ENCODE measurements at regions not wholly inside any gene's neighbourhood (a gene's known extent, or its start where the extent isn't known, plus 50 kb on each side); places are given as distances from the start of the nearest gene placed in this dataset.

GRCh38 chr5:158478139-158478538, 619.2 kb upstream of the CLINT1 start:
- peaks cover 3% of the 10 kb centered on the region for H3K27me3 ChIP-seq
- no peaks in the 10 kb centered on the region for H3K9me3 ChIP-seq
- peaks cover 4% of the 10 kb centered on the region for H3K4me1 ChIP-seq
- no peak overlapping the region for H3K4me3 ChIP-seq
- H3K27ac ChIP-seq, result no peak overlapping the region
- DNase-seq (ENCODE audit: low spot score in 2 of 2), result no peak
- no peaks in the 10 kb centered on the region for H3K36me3 ChIP-seq
- TF ChIP-seq POLR2AphosphoS5 (IDR thresholded peaks at IDR 0.05) (no peak), CTCF (IDR thresholded peaks at IDR 0.05) (no peak), POLR2A (IDR thresholded peaks at IDR 0.05) (no peak), EP300 (IDR thresholded peaks at IDR 0.05) (no peak)
- WGBS, result 64% methylated on average over 6 of the region's 6 CpGs

GRCh38 chr5:158477214-158477613, 618.3 kb upstream of the CLINT1 start:
- H3K27me3 ChIP-seq, result peaks cover 3% of the 10 kb centered on the region
- H3K4me1 ChIP-seq, result no peaks in the 10 kb centered on the region
- WGBS, result 88% methylated on average over 3 of the region's 3 CpGs
- no peaks in the 10 kb centered on the region for H3K9me3 ChIP-seq
- no peak overlapping the region for H3K4me3 ChIP-seq
- H3K27ac ChIP-seq, result no peak overlapping the region
- TF ChIP-seq POLR2AphosphoS5 (IDR thresholded peaks at IDR 0.05) (no peak), EP300 (IDR thresholded peaks at IDR 0.05) (no peak), CTCF (IDR thresholded peaks at IDR 0.05) (no peak), POLR2A (IDR thresholded peaks at IDR 0.05) (no peak)
- no peak for DNase-seq (ENCODE audit: low spot score in 2 of 2)
- H3K36me3 ChIP-seq, result no peaks in the 10 kb centered on the region

GRCh38 chr5:158473016-158473635, 614.2 kb upstream of the CLINT1 start:
- peaks cover 1% of the 10 kb centered on the region for H3K27me3 ChIP-seq
- no peak for DNase-seq (ENCODE audit: low spot score in 2 of 2)
- no peak overlapping the region for H3K4me3 ChIP-seq
- TF ChIP-seq EP300 (IDR thresholded peaks at IDR 0.05) (no peak), CTCF (IDR thresholded peaks at IDR 0.05) (no peak)
- H3K9me3 ChIP-seq, result no peaks in the 10 kb centered on the region
- no peaks in the 10 kb centered on the region for H3K4me1 ChIP-seq
- 66% methylated on average over 4 of the region's 4 CpGs for WGBS
- no peaks in the 10 kb centered on the region for H3K36me3 ChIP-seq
- no peak overlapping the region for H3K27ac ChIP-seq

GRCh38 chr5:158471535-158471924, 612.6 kb upstream of the CLINT1 start:
- no peak overlapping the region for H3K4me3 ChIP-seq
- H3K9me3 ChIP-seq, result no peaks in the 10 kb centered on the region
- WGBS, result 67% methylated on average over 2 of the region's 2 CpGs
- no peaks in the 10 kb centered on the region for H3K27me3 ChIP-seq
- DNase-seq (ENCODE audit: low spot score in 2 of 2), result no peak
- TF ChIP-seq POLR2AphosphoS5 (IDR thresholded peaks at IDR 0.05), result no peak
- TF ChIP-seq CTCF (IDR thresholded peaks at IDR 0.05), result no peak
- no peak for TF ChIP-seq POLR2A (IDR thresholded peaks at IDR 0.05)
- no peak for TF ChIP-seq EP300 (IDR thresholded peaks at IDR 0.05)
- H3K4me1 ChIP-seq, result no peaks in the 10 kb centered on the region
- H3K27ac ChIP-seq, result no peak overlapping the region
- no peaks in the 10 kb centered on the region for H3K36me3 ChIP-seq

GRCh38 chr5:158470764-158471534, 612.0 kb upstream of the CLINT1 start:
- DNase-seq (ENCODE audit: low spot score in 2 of 2), result no peak
- no peaks in the 10 kb centered on the region for H3K9me3 ChIP-seq
- H3K27ac ChIP-seq, result no peak overlapping the region
- H3K4me3 ChIP-seq, result no peak overlapping the region
- H3K27me3 ChIP-seq, result no peaks in the 10 kb centered on the region
- H3K36me3 ChIP-seq, result no peaks in the 10 kb centered on the region
- WGBS, result 80% methylated on average over 5 of the region's 5 CpGs
- no peaks in the 10 kb centered on the region for H3K4me1 ChIP-seq
- no peak for TF ChIP-seq POLR2A (IDR thresholded peaks at IDR 0.05)
- no peak for TF ChIP-seq CTCF (IDR thresholded peaks at IDR 0.05)
- no peak for TF ChIP-seq POLR2AphosphoS5 (IDR thresholded peaks at IDR 0.05)
- no peak for TF ChIP-seq EP300 (IDR thresholded peaks at IDR 0.05)
